ENCODE measurements at regions not wholly inside any gene's neighbourhood (a gene's known extent, or its start where the extent isn't known, plus 50 kb on each side); places are given as distances from the start of the nearest gene placed in this dataset.
"Not testable (repeated sequence)": the region's sequence is repeated elsewhere in the genome, so short reads cannot be mapped to it uniquely, and the experiment has no call there.

DNA sequence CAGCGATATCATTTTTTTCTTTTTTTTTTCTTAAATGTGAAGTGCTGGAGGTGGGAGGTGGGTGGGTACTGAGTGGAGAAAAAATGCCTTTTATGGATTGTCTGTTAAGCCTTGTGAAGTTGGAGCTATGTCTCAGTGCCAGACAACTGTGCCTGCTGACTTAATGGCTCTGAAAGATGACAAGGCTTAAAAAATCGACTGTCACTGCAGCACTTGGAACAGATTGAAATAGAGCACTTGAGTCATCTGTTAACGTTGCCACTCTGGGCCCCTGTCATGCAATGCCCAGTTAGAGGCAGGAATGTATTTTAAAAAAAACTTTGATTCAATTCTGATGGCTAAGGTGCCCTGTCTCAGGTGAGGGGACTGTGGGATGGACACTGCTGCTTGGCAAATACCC lies 108.2 kb upstream of the HS3ST2 start:
- no peaks in the 10 kb centered on the region for H3K9me3 ChIP-seq
- H3K4me3 ChIP-seq (ENCODE audit: low read depth, low read length): no peak overlapping the region
- DNase-seq: no peak
- TF ChIP-seq, protein P1, sequence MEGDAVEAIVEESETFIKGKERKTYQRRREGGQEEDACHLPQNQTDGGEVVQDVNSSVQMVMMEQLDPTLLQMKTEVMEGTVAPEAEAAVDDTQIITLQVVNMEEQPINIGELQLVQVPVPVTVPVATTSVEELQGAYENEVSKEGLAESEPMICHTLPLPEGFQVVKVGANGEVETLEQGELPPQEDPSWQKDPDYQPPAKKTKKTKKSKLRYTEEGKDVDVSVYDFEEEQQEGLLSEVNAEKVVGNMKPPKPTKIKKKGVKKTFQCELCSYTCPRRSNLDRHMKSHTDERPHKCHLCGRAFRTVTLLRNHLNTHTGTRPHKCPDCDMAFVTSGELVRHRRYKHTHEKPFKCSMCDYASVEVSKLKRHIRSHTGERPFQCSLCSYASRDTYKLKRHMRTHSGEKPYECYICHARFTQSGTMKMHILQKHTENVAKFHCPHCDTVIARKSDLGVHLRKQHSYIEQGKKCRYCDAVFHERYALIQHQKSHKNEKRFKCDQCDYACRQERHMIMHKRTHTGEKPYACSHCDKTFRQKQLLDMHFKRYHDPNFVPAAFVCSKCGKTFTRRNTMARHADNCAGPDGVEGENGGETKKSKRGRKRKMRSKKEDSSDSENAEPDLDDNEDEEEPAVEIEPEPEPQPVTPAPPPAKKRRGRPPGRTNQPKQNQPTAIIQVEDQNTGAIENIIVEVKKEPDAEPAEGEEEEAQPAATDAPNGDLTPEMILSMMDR (IDR thresholded peaks at IDR 0.05; ENCODE audit: low read depth, low read length): no peak
- no peaks in the 10 kb centered on the region for H3K4me1 ChIP-seq
- H3K36me3 ChIP-seq: no peaks in the 10 kb centered on the region
- H3K27me3 ChIP-seq: no peaks in the 10 kb centered on the region

DNA sequence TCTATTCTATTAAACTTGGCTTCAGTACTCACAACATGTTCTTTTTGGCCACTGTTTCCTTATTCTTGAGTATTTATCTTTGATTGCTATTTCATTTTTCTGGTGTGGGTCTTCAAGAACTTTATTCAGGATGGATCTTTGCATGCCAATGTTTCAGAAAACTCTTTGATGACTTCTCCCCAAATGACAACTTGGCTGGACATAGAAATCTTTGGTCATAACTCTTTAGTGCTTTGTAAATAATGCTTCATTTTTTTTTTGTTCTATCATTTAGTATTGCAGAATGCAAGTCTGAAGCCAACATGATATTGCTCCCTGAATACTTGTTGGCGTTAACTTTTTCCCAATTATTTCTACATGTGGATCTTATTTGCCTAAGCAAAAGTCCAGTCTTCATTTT lies 103.6 kb upstream of the HS3ST2 start:
- 0 out of 2 replicates have a peak, but pooled peaks cover 3% of the 10 kb centered on the region for H3K9me3 ChIP-seq
- no peaks in the 10 kb centered on the region for H3K27me3 ChIP-seq
- TF ChIP-seq, protein P1 (IDR thresholded peaks at IDR 0.05; ENCODE audit: low read depth, low read length): no peak
- H3K36me3 ChIP-seq: no peaks in the 10 kb centered on the region
- no peak for DNase-seq
- H3K4me3 ChIP-seq (ENCODE audit: low read depth, low read length): no peak overlapping the region
- no peaks in the 10 kb centered on the region for H3K4me1 ChIP-seq

DNA sequence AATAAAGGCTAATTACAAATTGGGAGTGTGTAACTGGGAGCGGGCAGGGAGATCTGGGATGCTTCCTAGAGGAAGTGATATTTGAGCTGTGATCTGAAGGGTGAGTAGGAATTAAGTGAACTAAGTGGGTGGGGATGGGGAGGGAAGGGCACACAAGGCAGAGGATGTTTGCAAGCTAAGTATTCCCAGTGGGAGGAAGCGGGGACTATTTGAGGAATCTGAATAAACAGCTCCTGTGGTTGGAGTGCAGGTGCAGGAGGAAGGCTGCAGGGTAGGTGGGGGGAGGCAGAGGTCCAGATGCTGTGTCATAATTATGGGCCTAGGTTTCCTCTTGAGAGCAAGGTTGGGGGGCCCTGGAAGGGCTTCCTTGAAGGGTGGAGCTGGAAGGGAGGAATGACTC lies 102.1 kb upstream of the HS3ST2 start:
- no peaks in the 10 kb centered on the region for H3K27me3 ChIP-seq
- TF ChIP-seq, protein P1 (IDR thresholded peaks at IDR 0.05; ENCODE audit: low read depth, low read length): no peak
- no peak for DNase-seq
- no peaks in the 10 kb centered on the region for H3K36me3 ChIP-seq
- H3K4me1 ChIP-seq: no peaks in the 10 kb centered on the region
- 0 out of 2 replicates have a peak, but pooled peaks cover 3% of the 10 kb centered on the region for H3K9me3 ChIP-seq
- no peak overlapping the region for H3K4me3 ChIP-seq (ENCODE audit: low read depth, low read length)

DNA sequence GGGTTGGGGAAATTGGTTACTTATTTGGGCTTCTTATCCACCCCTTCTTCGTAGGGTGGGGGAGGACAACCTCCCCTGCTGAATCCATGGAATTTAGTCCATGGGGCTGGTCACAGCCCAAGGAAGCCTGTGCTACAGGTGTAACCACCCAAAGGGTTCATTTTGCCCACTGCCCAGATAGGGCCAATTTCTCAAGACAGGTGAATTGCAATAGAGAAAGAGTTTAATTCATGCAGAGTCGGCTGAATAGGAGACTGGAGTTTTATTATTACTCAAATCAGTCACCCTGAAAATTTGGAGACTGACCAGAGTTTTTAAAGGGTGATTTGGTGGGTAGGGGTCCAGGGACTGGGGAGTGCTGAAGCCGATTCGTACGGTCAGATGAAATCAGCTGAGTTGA lies 101.5 kb upstream of the HS3ST2 start:
- H3K4me1 ChIP-seq: no peaks in the 10 kb centered on the region
- 0 out of 2 replicates have a peak, but pooled peaks cover 3% of the 10 kb centered on the region for H3K9me3 ChIP-seq
- H3K4me3 ChIP-seq (ENCODE audit: low read depth, low read length): no peak overlapping the region
- no peaks in the 10 kb centered on the region for H3K27me3 ChIP-seq
- H3K36me3 ChIP-seq: no peaks in the 10 kb centered on the region
- TF ChIP-seq, protein P1 (IDR thresholded peaks at IDR 0.05; ENCODE audit: low read depth, low read length): no peak
- DNase-seq: no peak

DNA sequence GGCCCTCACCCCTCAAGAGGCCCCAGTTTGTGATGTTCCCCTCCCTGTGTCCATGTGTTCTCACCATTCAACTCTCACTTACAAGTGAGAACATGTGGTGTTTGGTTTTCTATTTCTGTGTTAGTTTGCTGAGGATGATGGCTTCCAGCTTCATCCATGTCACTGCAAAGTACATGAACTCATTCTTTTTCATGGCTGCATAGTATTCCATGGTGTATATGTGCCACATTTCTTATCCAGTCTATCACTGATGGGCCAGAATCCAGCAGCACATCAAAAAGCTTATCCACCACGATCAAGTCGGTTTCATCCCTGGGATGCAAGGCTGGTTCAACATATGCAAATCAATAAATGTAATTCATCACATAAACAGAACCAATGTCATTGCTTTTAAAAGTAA lies 95.4 kb upstream of the HS3ST2 start:
- H3K9me3 ChIP-seq: not testable (repeated sequence)

DNA sequence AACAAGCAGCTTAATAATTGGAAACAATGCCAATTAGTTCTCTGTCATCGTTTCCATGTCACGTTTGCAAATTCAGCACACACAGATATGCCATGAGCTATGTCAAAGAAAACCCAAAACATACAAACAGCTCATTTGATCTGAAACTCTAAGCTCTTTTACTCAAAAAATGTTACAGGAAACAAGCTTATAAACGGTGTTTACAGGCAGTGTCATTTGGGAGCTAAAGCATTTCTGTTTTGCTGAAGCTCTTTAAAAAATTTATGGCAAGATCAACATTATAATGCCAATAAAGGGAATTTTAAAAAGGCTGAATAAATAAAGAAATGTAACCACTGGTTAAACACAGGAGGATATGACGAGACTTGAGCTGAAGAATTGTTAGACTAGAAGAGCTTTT lies 94.0 kb upstream of the HS3ST2 start:
- Histone ChIP-seq H3K4me3 (ENCODE audit: low read depth, low read length) (no peak overlapping the region), H3K36me3 (no peaks in the 10 kb centered on the region), H3K4me1 (no peaks in the 10 kb centered on the region), H3K27me3 (no peaks in the 10 kb centered on the region), H3K9me3 (no peaks in the 10 kb centered on the region)
- no peak for DNase-seq
- TF ChIP-seq, protein P1 (IDR thresholded peaks at IDR 0.05; ENCODE audit: low read depth, low read length): no peak

More for the DNA sequence above, 95.4 kb upstream of the HS3ST2 start:
- H3K27me3 ChIP-seq; H3K4me3 ChIP-seq (ENCODE audit: low read depth, low read length); DNase-seq; H3K36me3 ChIP-seq; H3K4me1 ChIP-seq: not testable (repeated sequence)

All from BE2C (cell line).